Calu3 (cell line): ENCODE measurements at regions not wholly inside any gene's neighbourhood (a gene's known extent, or its start where the extent isn't known, plus 50 kb on each side); places are given as distances from the start of the nearest gene placed in this dataset.

Source experiments
- BruUV-seq: library from RNA; stranded (reverse); fragments of 400-500 nt; replicated peaks from 2 replicates; lab custom pipeline; 2021; lab: Mats Ljungman, UMichigan
- CTCF ChIA-PET: fragments of 300-600 bp; sonication (Branson Sonifier 250); formaldehyde crosslinking; loops from one replicate; lab custom pipeline; 2022; ENCODE audit warnings: antibody characterized with exemption; lab: Charles Lee
- DNase-seq: peaks from one replicate; pipeline ENCODE4 v3.0.0; 2022
- H3K27ac Mint-ChIP-seq: one replicate; pipeline ENCODE4 v1.8.0; 2022; ENCODE audit warnings: mixed read lengths; ENCODE audit not compliant: unreplicated experiment
- H3K27me3 Mint-ChIP-seq: one replicate; pipeline ENCODE4 v1.8.0; 2022; ENCODE audit warnings: mixed read lengths; ENCODE audit not compliant: unreplicated experiment
- H3K36me3 Mint-ChIP-seq: one replicate; pipeline ENCODE4 v1.8.0; 2022; ENCODE audit warnings: mild to moderate bottlenecking, moderate library complexity, mixed read lengths; ENCODE audit not compliant: insufficient read depth, unreplicated experiment
- H3K4me1 Mint-ChIP-seq: one replicate; pipeline ENCODE4 v1.8.0; 2022; ENCODE audit warnings: mild to moderate bottlenecking, low read depth, mixed read lengths; ENCODE audit not compliant: unreplicated experiment
- H3K4me3 Mint-ChIP-seq: one replicate; pipeline ENCODE4 v1.8.0; 2022; ENCODE audit warnings: mild to moderate bottlenecking, low read depth, moderate library complexity, mixed read lengths; ENCODE audit not compliant: unreplicated experiment
- H3K9me3 Mint-ChIP-seq: one replicate; pipeline ENCODE4 v1.8.0; 2022; ENCODE audit warnings: low read depth, mixed read lengths; ENCODE audit not compliant: unreplicated experiment
- intact Hi-C: fragments of 100-400 bp; cut with micrococcal nuclease; formaldehyde crosslinking; loops from one replicate; pipeline ENCODE4 v1.10.0; 2022; ENCODE audit not compliant: unreplicated experiment
- TF ChIP-seq, protein P1 (sequence below): fragments of 200-600 bp; IDR thresholded peaks from one replicate; pipeline ENCODE4 v1.8.0; 2022; ENCODE audit warnings: antibody characterized with exemption; ENCODE audit not compliant: unreplicated experiment

DNA sequence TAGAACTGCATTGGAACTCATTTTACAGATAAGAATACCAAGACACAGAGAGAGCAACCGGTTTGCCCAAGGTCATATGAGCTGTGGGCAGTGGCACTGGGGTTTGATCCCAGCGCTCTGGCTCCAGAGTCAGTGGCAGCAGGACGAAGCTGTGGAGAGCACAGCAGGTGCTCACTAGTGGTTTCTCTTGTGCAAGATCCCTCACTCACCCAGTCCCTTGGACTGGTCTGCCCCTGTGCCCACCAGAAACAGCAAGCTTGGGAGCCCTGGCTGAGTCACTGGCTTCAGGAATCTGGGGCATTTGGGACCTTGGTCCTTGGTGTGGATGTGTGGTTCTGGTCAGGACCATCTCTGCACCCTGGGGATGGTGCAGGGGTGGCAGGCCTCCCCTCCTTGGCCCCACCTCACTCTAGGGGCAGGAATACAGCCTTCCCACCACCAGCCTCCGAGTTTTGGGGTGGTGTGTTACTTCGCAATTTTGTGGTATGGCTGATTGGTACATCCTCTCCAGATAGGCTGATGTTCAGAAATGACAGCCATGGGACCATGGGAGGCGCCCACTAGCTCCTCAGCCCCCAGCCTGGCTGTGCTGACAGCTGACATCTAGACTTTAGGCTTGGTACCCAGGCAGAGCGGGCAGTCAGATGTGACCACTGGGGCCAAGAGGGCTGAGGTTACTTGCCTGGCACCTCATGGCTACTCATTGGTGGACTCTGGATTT, 104.6 kb downstream of the LSM3 start:
- H3K36me3 Mint-ChIP-seq, result peaks cover 4% of the 10 kb centered on the region
- no peak overlapping the region for H3K27ac Mint-ChIP-seq
- no peak for DNase-seq
- intact Hi-C loops, result no loop called here
- no TSS peak for BruUV-seq
- CTCF ChIA-PET, result no interaction called here
- no peaks in the 10 kb centered on the region for H3K9me3 Mint-ChIP-seq
- H3K4me3 Mint-ChIP-seq, result no peak overlapping the region
- H3K27me3 Mint-ChIP-seq, result no peaks in the 10 kb centered on the region
- TF ChIP-seq, protein P1, sequence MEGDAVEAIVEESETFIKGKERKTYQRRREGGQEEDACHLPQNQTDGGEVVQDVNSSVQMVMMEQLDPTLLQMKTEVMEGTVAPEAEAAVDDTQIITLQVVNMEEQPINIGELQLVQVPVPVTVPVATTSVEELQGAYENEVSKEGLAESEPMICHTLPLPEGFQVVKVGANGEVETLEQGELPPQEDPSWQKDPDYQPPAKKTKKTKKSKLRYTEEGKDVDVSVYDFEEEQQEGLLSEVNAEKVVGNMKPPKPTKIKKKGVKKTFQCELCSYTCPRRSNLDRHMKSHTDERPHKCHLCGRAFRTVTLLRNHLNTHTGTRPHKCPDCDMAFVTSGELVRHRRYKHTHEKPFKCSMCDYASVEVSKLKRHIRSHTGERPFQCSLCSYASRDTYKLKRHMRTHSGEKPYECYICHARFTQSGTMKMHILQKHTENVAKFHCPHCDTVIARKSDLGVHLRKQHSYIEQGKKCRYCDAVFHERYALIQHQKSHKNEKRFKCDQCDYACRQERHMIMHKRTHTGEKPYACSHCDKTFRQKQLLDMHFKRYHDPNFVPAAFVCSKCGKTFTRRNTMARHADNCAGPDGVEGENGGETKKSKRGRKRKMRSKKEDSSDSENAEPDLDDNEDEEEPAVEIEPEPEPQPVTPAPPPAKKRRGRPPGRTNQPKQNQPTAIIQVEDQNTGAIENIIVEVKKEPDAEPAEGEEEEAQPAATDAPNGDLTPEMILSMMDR, result no peak
- H3K4me1 Mint-ChIP-seq, result peaks cover 2% of the 10 kb centered on the region

- BruUV-seq, result no TSS peak
- Mint-ChIP-seq H3K27me3 (no peaks in the 10 kb centered on the region), H3K4me3 (no peak overlapping the region), H3K27ac (no peak overlapping the region), H3K4me1 (peaks cover 9% of the 10 kb centered on the region), H3K9me3 (no peaks in the 10 kb centered on the region), H3K36me3 (peaks cover 4% of the 10 kb centered on the region)
- TF ChIP-seq, protein P1, result no peak
- CTCF ChIA-PET, result no interaction called here
- no peak for DNase-seq
- intact Hi-C loops, result no loop called here
These were observed 105.3 kb downstream of the LSM3 start for GRCh38 chr3:14283813-14284438.

DNA sequence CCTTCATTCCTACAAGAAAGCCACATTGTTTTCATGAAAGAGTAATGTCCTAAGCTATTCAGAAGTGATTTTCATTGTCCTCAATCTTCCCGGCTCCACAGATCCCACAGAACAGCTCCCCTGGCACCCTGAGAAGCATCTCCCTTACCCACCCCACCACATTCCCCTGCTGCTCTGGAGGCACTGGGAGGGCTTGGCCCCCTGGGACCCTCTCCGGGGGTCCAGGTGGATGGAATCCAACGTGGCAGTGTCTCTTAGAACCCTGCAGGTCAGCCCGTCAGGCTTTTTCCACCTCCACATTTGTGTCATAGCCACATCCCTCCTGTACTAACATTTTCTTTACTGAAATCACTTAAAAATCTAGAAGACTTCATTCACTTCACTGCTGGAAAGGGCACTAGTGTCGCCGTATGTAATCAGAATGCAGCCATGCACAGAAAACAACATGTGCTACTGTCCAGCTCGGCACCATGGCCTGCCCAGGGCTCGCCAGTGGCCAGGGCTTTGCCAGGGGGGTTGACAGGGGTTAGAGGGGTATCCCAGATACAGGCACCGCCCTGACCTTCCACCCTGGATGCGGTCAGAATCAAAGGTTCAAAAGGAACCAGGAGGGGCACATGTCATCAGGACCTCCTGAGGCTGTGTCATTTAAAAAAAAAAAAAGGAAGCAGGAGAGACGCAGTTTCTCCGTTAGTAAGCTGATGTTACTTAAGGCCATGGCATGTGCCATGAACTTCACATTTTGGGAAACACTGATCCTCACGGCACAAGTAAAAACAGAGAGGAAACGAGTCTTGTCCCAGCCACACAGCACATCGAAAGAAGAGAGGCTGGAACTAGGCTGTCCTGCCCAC, 106.3 kb downstream of the LSM3 start:
- Mint-ChIP-seq H3K4me1 (peaks cover 14% of the 10 kb centered on the region), H3K27me3 (no peaks in the 10 kb centered on the region), H3K9me3 (no peaks in the 10 kb centered on the region), H3K4me3 (no peak overlapping the region), H3K27ac (no peak overlapping the region), H3K36me3 (peaks cover 4% of the 10 kb centered on the region)
- BruUV-seq, result no TSS peak
- intact Hi-C loops, result no loop called here
- DNase-seq, result no peak
- TF ChIP-seq, protein P1, result no peak
- CTCF ChIA-PET, result interaction anchor here (0.8 kb wide), 1 partner anchor 85 kb away, joined by 3 read pairs; no protein-coding TSS in a partner anchor

GRCh38 chr3:14285548-14285925, 106.9 kb downstream of the LSM3 start:
- no TSS peak for BruUV-seq
- Mint-ChIP-seq H3K4me3 (no peak overlapping the region), H3K27me3 (no peaks in the 10 kb centered on the region), H3K27ac (no peak overlapping the region), H3K4me1 (peaks cover 20% of the 10 kb centered on the region), H3K9me3 (no peaks in the 10 kb centered on the region), H3K36me3 (peaks cover 4% of the 10 kb centered on the region)
- no peak for DNase-seq
- intact Hi-C loops, result no loop called here
- CTCF ChIA-PET, result no interaction called here
- TF ChIP-seq, protein P1, result no peak
